Ishikawa (cell line): ENCODE measurements at regions not wholly inside any gene's neighbourhood (a gene's known extent, or its start where the extent isn't known, plus 50 kb on each side); places are given as distances from the start of the nearest gene placed in this dataset.

Experiments used
- CEBPB ChIP-seq: IDR thresholded peaks from 2 replicates; pipeline ENCODE4 v1.6.1; 2012
- CREB1 ChIP-seq: IDR thresholded peaks from 2 replicates; pipeline ENCODE4 v1.6.1; 2012; ENCODE audit warnings: low read depth
- EGR1 ChIP-seq: IDR thresholded peaks from 2 replicates; pipeline ENCODE4 v1.6.1; 2012
- EP300 ChIP-seq: IDR thresholded peaks from 2 replicates; pipeline ENCODE4 v1.6.1; 2012; ENCODE audit warnings: borderline replicate concordance
- FOXM1 ChIP-seq: IDR thresholded peaks from 2 replicates; pipeline ENCODE4 v1.6.1; 2012; ENCODE audit warnings: low read depth, borderline replicate concordance
- NFIC ChIP-seq: IDR thresholded peaks from 2 replicates; pipeline ENCODE4 v1.6.1; 2012
- RAD21 ChIP-seq: IDR thresholded peaks from 2 replicates; pipeline ENCODE4 v1.6.1; 2012; ENCODE audit warnings: low read depth
- REST ChIP-seq: IDR thresholded peaks from 2 replicates; pipeline ENCODE4 v1.6.1; 2012; ENCODE audit warnings: low read depth, mild to moderate bottlenecking
- TAF1 ChIP-seq: IDR thresholded peaks from 2 replicates; pipeline ENCODE4 v1.6.1; 2012; ENCODE audit warnings: low read depth, mild to moderate bottlenecking
- TCF12 ChIP-seq: IDR thresholded peaks from 2 replicates; pipeline ENCODE4 v1.6.1; 2012; ENCODE audit warnings: low read depth
- TEAD4 ChIP-seq: IDR thresholded peaks from 2 replicates; pipeline ENCODE4 v1.6.1; 2012
- YY1 ChIP-seq: IDR thresholded peaks from 2 replicates; pipeline ENCODE4 v1.6.1; 2012; ENCODE audit warnings: low read depth
- ZBTB7A ChIP-seq: IDR thresholded peaks from 2 replicates; pipeline ENCODE4 v1.6.1; 2012; ENCODE audit warnings: low read depth
- TF ChIP-seq, protein P1 (sequence below): IDR thresholded peaks from 2 replicates; pipeline ENCODE4 v1.6.1; 2012
- TF ChIP-seq, protein P2 (sequence below): IDR thresholded peaks from 2 replicates; pipeline ENCODE4 v1.6.1; 2012

DNA sequence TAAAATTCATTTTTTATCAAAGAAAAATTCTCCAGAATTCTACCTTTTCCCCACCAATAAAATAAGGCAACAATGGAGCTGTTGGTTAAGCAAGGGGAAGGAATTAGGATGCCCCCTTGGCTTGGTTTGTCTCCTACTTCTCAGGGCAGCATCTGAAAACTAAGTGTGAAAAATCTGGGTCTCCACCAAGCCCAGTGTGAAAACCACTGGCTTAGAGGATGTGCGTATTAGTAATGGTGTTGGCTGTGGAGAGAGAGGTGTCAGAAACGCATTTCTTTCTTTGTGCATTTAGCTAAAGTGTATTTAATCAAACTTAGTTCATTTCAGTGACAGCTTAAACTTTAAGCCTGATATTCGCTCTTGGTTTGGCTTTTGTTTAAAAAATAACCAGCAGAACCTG, 662.7 kb downstream of the MCTP2 start:
- TF ChIP-seq CREB1 (no peak), TCF12 (no peak), ZBTB7A (no peak)

DNA sequence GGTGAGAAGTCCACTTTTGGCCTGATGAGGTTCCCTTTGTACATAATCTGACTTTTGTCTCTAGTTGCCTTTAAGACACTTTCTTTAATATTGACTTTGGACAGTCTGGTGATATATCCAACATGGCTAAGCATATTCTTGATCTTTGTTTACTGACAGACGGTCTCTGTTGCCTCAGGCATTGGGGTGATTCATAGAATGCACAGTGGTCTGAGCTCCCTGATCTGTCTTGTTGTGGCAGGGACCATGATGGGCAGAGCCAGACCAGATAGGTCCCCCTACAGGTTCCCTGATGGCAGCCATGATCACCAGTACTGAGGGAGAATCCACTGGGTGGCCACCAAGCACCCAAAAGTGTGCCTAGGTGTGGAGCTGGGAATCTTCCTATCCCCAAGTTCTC, 678.1 kb downstream of the MCTP2 start:
- TF ChIP-seq FOXM1 (no peak), EGR1 (no peak), CREB1 (no peak), EP300 (no peak), TAF1 (no peak), NFIC (no peak), RAD21 (no peak), CEBPB (no peak), ZBTB7A (no peak), TCF12 (no peak)
- TF ChIP-seq, protein P1, sequence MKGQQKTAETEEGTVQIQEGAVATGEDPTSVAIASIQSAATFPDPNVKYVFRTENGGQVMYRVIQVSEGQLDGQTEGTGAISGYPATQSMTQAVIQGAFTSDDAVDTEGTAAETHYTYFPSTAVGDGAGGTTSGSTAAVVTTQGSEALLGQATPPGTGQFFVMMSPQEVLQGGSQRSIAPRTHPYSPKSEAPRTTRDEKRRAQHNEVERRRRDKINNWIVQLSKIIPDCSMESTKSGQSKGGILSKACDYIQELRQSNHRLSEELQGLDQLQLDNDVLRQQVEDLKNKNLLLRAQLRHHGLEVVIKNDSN: no peak
- TF ChIP-seq, protein P2, sequence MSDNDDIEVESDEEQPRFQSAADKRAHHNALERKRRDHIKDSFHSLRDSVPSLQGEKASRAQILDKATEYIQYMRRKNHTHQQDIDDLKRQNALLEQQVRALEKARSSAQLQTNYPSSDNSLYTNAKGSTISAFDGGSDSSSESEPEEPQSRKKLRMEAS: no peak

DNA sequence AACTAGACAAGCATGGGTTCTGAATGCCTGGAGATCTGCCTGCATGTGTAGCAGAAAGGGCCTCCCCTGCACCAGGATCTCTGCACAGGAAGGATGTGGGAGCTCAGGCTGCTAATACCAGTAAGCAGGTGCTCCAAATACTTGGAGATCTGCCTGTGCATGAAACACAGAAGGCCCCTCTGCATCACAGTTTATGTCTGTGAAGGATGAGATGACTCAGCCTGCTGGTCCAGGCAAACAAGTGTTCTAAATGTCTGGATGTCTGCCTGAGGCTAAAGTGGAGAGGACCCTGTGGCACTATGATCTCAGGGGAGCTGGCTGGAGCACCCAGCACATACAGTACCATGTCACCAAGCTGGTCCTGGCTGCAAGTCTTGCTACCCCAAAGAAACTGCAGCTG, 678.8 kb downstream of the MCTP2 start:
- no peak for TF ChIP-seq CREB1

DNA sequence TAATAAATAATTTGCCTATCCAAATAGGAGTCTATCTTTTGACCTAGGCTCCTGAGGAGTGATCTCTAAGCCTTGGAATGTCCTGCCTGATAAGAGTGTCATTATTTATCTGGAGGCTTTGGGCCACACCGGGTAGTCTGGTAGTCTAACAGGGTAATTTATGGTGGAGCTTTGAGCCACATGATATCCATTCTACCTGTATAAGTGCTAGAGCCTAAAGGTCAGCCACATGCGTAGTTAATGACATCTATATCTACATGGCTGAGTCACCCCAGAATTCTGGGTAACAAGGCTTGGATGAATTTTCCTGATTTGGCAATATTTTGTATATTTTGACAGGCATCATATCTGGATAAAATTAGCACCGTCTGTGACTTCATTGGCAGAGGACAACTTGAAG, 681.4 kb downstream of the MCTP2 start:
- TF ChIP-seq EP300: no peak
- TF ChIP-seq, protein P1: no peak
- no peak for TF ChIP-seq CEBPB
- TF ChIP-seq NFIC: no peak
- TF ChIP-seq RAD21: no peak
- no peak for TF ChIP-seq ZBTB7A
- no peak for TF ChIP-seq CREB1
- no peak for TF ChIP-seq REST
- no peak for TF ChIP-seq EGR1
- TF ChIP-seq, protein P2: no peak
- TF ChIP-seq TCF12: no peak

- TF ChIP-seq RAD21 (no peak), CREB1 (no peak), YY1 (no peak), TAF1 (no peak), EGR1 (no peak), ZBTB7A (no peak), NFIC (no peak), REST (no peak), FOXM1 (no peak), CEBPB (no peak), TCF12 (no peak), TEAD4 (no peak), EP300 (no peak)
- TF ChIP-seq, protein P2: no peak
- TF ChIP-seq, protein P1: no peak
Measured at GRCh38 chr15:94917068-94917467, 685.7 kb downstream of the MCTP2 start.

DNA sequence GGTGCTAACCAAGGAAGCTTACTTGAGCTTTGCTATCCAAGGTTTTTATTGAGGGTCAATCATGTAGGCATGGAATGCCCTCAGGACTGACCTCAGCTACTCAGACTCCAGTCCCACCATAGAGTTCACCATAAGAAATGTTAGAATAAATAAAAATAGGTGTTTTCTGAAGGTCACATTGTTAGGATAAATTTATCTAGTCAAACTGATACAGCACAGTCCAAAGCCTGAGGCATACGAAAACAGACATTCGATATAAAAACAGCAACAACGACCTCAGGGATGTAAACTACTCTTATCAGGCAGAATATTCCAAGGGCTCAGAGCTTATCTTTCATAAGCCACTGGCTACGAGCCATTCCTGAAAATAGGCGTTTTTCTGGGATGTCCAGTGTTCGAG, 690.6 kb downstream of the MCTP2 start:
- TF ChIP-seq YY1: no peak
- no peak for TF ChIP-seq TEAD4
- TF ChIP-seq TAF1: no peak
- no peak for TF ChIP-seq FOXM1
- no peak for TF ChIP-seq CEBPB
- TF ChIP-seq CREB1: no peak
- no peak for TF ChIP-seq REST
- TF ChIP-seq EGR1: no peak
- no peak for TF ChIP-seq RAD21
- no peak for TF ChIP-seq NFIC
